Activated CD4-positive, CD25-positive, alpha-beta regulatory T cell treated with anti-CD3 and anti-CD28 coated beads, Interleukin-2, amount 50 U/mL, for 16 hours (primary cell): ENCODE measurements at regions not wholly inside any gene's neighbourhood (a gene's known extent, or its start where the extent isn't known, plus 50 kb on each side); places are given as distances from the start of the nearest gene placed in this dataset.

Experiments
- DNase-seq: peaks from one replicate; pipeline ENCODE4 v3.0.0-alpha.2; 2020; ENCODE audit warnings: low read depth, low spot score

- no peak for DNase-seq
Observed at GRCh38 chr15:91723959-91724358, 129.5 kb upstream of the SLCO3A1 start.

GRCh38 chr15:91733661-91734060 is 119.8 kb upstream of the SLCO3A1 start:
- no peak for DNase-seq

- DNase-seq = no peak
Observed at GRCh38 chr15:91737151-91737818, 116.2 kb upstream of the SLCO3A1 start.

GRCh38 chr15:91741986-91742385 is 111.5 kb upstream of the SLCO3A1 start:
- no peak for DNase-seq

GRCh38 chr15:91751611-91752010 is 101.9 kb upstream of the SLCO3A1 start:
- DNase-seq = no peak

GRCh38 chr15:91752081-91752785 is 101.3 kb upstream of the SLCO3A1 start:
- DNase-seq = no peak

- no peak for DNase-seq
Observed at GRCh38 chr15:91759560-91759959, 93.9 kb upstream of the SLCO3A1 start.

- DNase-seq = no peak
Observed at GRCh38 chr15:91765660-91766059, 87.8 kb upstream of the SLCO3A1 start.

GRCh38 chr15:91769476-91769875 is 84.0 kb upstream of the SLCO3A1 start:
- DNase-seq = no peak

GRCh38 chr15:91769894-91770293 is 83.6 kb upstream of the SLCO3A1 start:
- no peak for DNase-seq

- DNase-seq = no peak
Observed at GRCh38 chr15:91776104-91776503, 77.4 kb upstream of the SLCO3A1 start.

GRCh38 chr15:91779960-91780359 is 73.5 kb upstream of the SLCO3A1 start:
- no peak for DNase-seq

- DNase-seq = no peak
Observed at GRCh38 chr15:91780387-91780786, 73.1 kb upstream of the SLCO3A1 start.

GRCh38 chr15:91782221-91782620 is 71.3 kb upstream of the SLCO3A1 start:
- no peak for DNase-seq

- no peak for DNase-seq
Observed at GRCh38 chr15:91783008-91783407, 70.5 kb upstream of the SLCO3A1 start.

GRCh38 chr15:91783451-91783850 is 70.1 kb upstream of the SLCO3A1 start:
- DNase-seq = no peak

GRCh38 chr15:91784973-91785709 is 68.4 kb upstream of the SLCO3A1 start:
- no peak for DNase-seq

GRCh38 chr15:91787198-91787597 is 66.3 kb upstream of the SLCO3A1 start:
- no peak for DNase-seq

GRCh38 chr15:91789136-91789535 is 64.4 kb upstream of the SLCO3A1 start:
- no peak for DNase-seq

- DNase-seq = no peak
Observed at GRCh38 chr15:91790836-91791235, 62.7 kb upstream of the SLCO3A1 start.

- DNase-seq = no peak
Observed at GRCh38 chr15:91793771-91794170, 59.7 kb upstream of the SLCO3A1 start.

GRCh38 chr15:91795235-91795634 is 58.3 kb upstream of the SLCO3A1 start:
- no peak for DNase-seq
